ENCODE measurements at regions not wholly inside any gene's neighbourhood (a gene's known extent, or its start where the extent isn't known, plus 50 kb on each side); places are given as distances from the start of the nearest gene placed in this dataset.
"Not testable (repeated sequence)": the region's sequence is repeated elsewhere in the genome, so short reads cannot be mapped to it uniquely, and the experiment has no call there.

- DNase-seq = no peak
Measured at GRCh38 chr7:110522761-110523200, 568.1 kb upstream of the LRRN3 start.

- no peak for DNase-seq
Measured at GRCh38 chr7:110529175-110529574, 561.8 kb upstream of the LRRN3 start.

GRCh38 chr7:110531186-110531585, 559.7 kb upstream of the LRRN3 start:
- DNase-seq = no peak

- DNase-seq = peak; percentile 49
Measured at GRCh38 chr7:110534241-110534931, 556.5 kb upstream of the LRRN3 start.

GRCh38 chr7:110539216-110539615, 551.7 kb upstream of the LRRN3 start:
- no peak for DNase-seq

- no peak for DNase-seq
Measured at GRCh38 chr7:110541962-110542361, 549.0 kb upstream of the LRRN3 start.

- no peak for DNase-seq
Measured at GRCh38 chr7:110544194-110544593, 546.7 kb upstream of the LRRN3 start.

- DNase-seq = no peak
Measured at GRCh38 chr7:110548372-110548771, 542.6 kb upstream of the LRRN3 start.

- DNase-seq = no peak
Measured at GRCh38 chr7:110557136-110557535, 533.8 kb upstream of the LRRN3 start.

GRCh38 chr7:110563286-110563685, 527.6 kb upstream of the LRRN3 start:
- not testable (repeated sequence) for DNase-seq

- no peak for DNase-seq
Measured at GRCh38 chr7:110564246-110564645, 526.7 kb upstream of the LRRN3 start.

GRCh38 chr7:110568388-110568787, 522.5 kb upstream of the LRRN3 start:
- no peak for DNase-seq

- DNase-seq = no peak
Measured at GRCh38 chr7:110568932-110569331, 522.0 kb upstream of the LRRN3 start.

GRCh38 chr7:110569486-110570205, 521.3 kb upstream of the LRRN3 start:
- no peak for DNase-seq

GRCh38 chr7:110573862-110574528, 516.9 kb upstream of the LRRN3 start:
- DNase-seq = no peak

GRCh38 chr7:110587294-110587693, 503.6 kb upstream of the LRRN3 start:
- DNase-seq = no peak

GRCh38 chr7:110590415-110590814, 500.5 kb upstream of the LRRN3 start:
- DNase-seq = no peak

GRCh38 chr7:110591341-110591740, 499.6 kb upstream of the LRRN3 start:
- no peak for DNase-seq

- no peak for DNase-seq
Measured at GRCh38 chr7:110592557-110592956, 498.4 kb upstream of the LRRN3 start.

GRCh38 chr7:110593355-110593754, 497.6 kb upstream of the LRRN3 start:
- DNase-seq = no peak

- peak; percentile 1 for DNase-seq
Measured at GRCh38 chr7:110595694-110596093, 495.2 kb upstream of the LRRN3 start.

- no peak for DNase-seq
Measured at GRCh38 chr7:110600956-110601355, 490.0 kb upstream of the LRRN3 start.

GRCh38 chr7:110601710-110602109, 489.2 kb upstream of the LRRN3 start:
- no peak for DNase-seq

GRCh38 chr7:110604206-110604605, 486.7 kb upstream of the LRRN3 start:
- DNase-seq = no peak

Data from hematopoietic multipotent progenitor cell treated with erythropoietin and hydrocortisone succinate and interleukin-3 and kit ligand, for 4 days (in vitro differentiated cells).